HG02884 (cell line): ENCODE measurements at regions not wholly inside any gene's neighbourhood (a gene's known extent, or its start where the extent isn't known, plus 50 kb on each side); places are given as distances from the start of the nearest gene placed in this dataset.
"Not testable (repeated sequence)": the region's sequence is repeated elsewhere in the genome, so short reads cannot be mapped to it uniquely, and the experiment has no call there.

Source experiments
- ATAC-seq: cut with Tn5 transposase; IDR thresholded peaks from one replicate; pipeline ENCODE4 v1.9.1; 2021; ENCODE audit warnings: mild to moderate bottlenecking, moderate library complexity; ENCODE audit not compliant: unreplicated experiment

- no peak for ATAC-seq
Observed at GRCh38 chr17:72562615-72563188, 441.9 kb downstream of the SOX9 start.

- no peak for ATAC-seq
Observed at GRCh38 chr17:72563952-72564351, 443.1 kb downstream of the SOX9 start.

- no peak for ATAC-seq
Observed at GRCh38 chr17:72565006-72565405, 444.2 kb downstream of the SOX9 start.

GRCh38 chr17:72565758-72566157 lies 444.9 kb downstream of the SOX9 start:
- no peak for ATAC-seq

GRCh38 chr17:72566671-72567484 lies 446.1 kb downstream of the SOX9 start:
- ATAC-seq, result no peak

- no peak for ATAC-seq
Observed at GRCh38 chr17:72567774-72568173, 447.0 kb downstream of the SOX9 start.

- no peak for ATAC-seq
Observed at GRCh38 chr17:72569148-72569946, 448.5 kb downstream of the SOX9 start.

- ATAC-seq, result no peak
Observed at GRCh38 chr17:72571813-72572396, 451.1 kb downstream of the SOX9 start.

GRCh38 chr17:72572604-72573491 lies 452.0 kb downstream of the SOX9 start:
- ATAC-seq, result no peak

- not testable (repeated sequence) for ATAC-seq
Observed at GRCh38 chr17:72573492-72573801, 452.6 kb downstream of the SOX9 start.

GRCh38 chr17:72574675-72575510 lies 454.1 kb downstream of the SOX9 start:
- ATAC-seq, result no peak

GRCh38 chr17:72575542-72576233 lies 454.9 kb downstream of the SOX9 start:
- ATAC-seq, result no peak

GRCh38 chr17:72576289-72576759 lies 455.5 kb downstream of the SOX9 start:
- no peak for ATAC-seq

GRCh38 chr17:72578817-72579470 lies 458.1 kb downstream of the SOX9 start:
- ATAC-seq, result no peak

GRCh38 chr17:72579990-72580320 lies 459.1 kb downstream of the SOX9 start:
- no peak for ATAC-seq

- no peak for ATAC-seq
Observed at GRCh38 chr17:72580321-72581127, 459.7 kb downstream of the SOX9 start.

GRCh38 chr17:72587156-72587555 lies 466.3 kb downstream of the SOX9 start:
- no peak for ATAC-seq
